H9 (cell line): ENCODE measurements at regions not wholly inside any gene's neighbourhood (a gene's known extent, or its start where the extent isn't known, plus 50 kb on each side); places are given as distances from the start of the nearest gene placed in this dataset.

Source experiments
- DNase-seq: peaks from one replicate; pipeline ENCODE4 v3.0.0-alpha.2; 2017
- H2AFZ ChIP-seq: one replicate; pipeline ENCODE4 v1.6.1; 2013; ENCODE audit warnings: mild to moderate bottlenecking, low read length, control low read depth, moderate library complexity
- H2AK5ac ChIP-seq: 2 replicates; pipeline ENCODE4 v1.6.1; 2013; ENCODE audit warnings: low read length, control low read depth, mixed read lengths; ENCODE audit not compliant: insufficient read length
- H2BK120ac ChIP-seq: one replicate; pipeline ENCODE4 v1.6.1; 2013; ENCODE audit warnings: low read depth, mild to moderate bottlenecking, low read length, control low read depth, inconsistent platforms; ENCODE audit not compliant: poor library complexity, severe bottlenecking
- H2BK12ac ChIP-seq: 2 replicates; pipeline ENCODE4 v1.6.1; 2013; ENCODE audit warnings: low read length, control low read depth, mixed read lengths, low read depth; ENCODE audit not compliant: insufficient read length
- H2BK15ac ChIP-seq: 2 replicates; pipeline ENCODE4 v1.6.1; 2013; ENCODE audit warnings: low read depth, low read length, control low read depth
- H2BK20ac ChIP-seq: one replicate; pipeline ENCODE4 v1.6.1; 2013; ENCODE audit warnings: low read depth, mild to moderate bottlenecking, low read length, control low read depth, inconsistent platforms; ENCODE audit not compliant: poor library complexity, severe bottlenecking
- H2BK5ac ChIP-seq: 2 replicates; pipeline ENCODE4 v1.6.1; 2013; ENCODE audit warnings: low read length, control low read depth, mixed read lengths; ENCODE audit not compliant: insufficient read length
- H3K14ac ChIP-seq: 2 replicates; pipeline ENCODE4 v1.6.1; 2013; ENCODE audit warnings: low read length, control low read depth; ENCODE audit not compliant: insufficient read depth
- H3K18ac ChIP-seq: 2 replicates; pipeline ENCODE4 v1.6.1; 2013; ENCODE audit warnings: low read depth, mild to moderate bottlenecking, mixed read lengths, low read length, control low read depth; ENCODE audit not compliant: insufficient read length
- H3K23ac ChIP-seq: 2 replicates; pipeline ENCODE4 v1.6.1; 2013; ENCODE audit warnings: low read length, control low read depth, mixed read lengths, low read depth; ENCODE audit not compliant: insufficient read length
- H3K23me2 ChIP-seq: 2 replicates; pipeline ENCODE4 v1.6.1; 2013; ENCODE audit warnings: low read depth, mild to moderate bottlenecking, mixed read lengths, low read length, control low read depth; ENCODE audit not compliant: insufficient read length, poor library complexity, severe bottlenecking
- H3K27ac ChIP-seq: 2 replicates; pipeline ENCODE4 v1.5.1; 2013; ENCODE audit warnings: low read length, control low read depth, mixed read lengths, low read depth; ENCODE audit not compliant: insufficient read length
- H3K27me3 ChIP-seq: 2 replicates; pipeline ENCODE4 v1.6.1; 2013; ENCODE audit warnings: low read length, control low read depth, inconsistent platforms; ENCODE audit not compliant: insufficient read depth
- H3K4ac ChIP-seq: 2 replicates; pipeline ENCODE4 v1.6.1; 2013; ENCODE audit warnings: low read depth, mild to moderate bottlenecking, control low read depth, inconsistent platforms, low read length, moderate library complexity
- H3K4me1 ChIP-seq: 2 replicates; pipeline ENCODE4 v1.6.1; 2013; ENCODE audit warnings: low read length, control low read depth, inconsistent platforms; ENCODE audit not compliant: insufficient read depth
- H3K4me2 ChIP-seq: 2 replicates; pipeline ENCODE4 v1.6.1; 2013; ENCODE audit warnings: low read length, control low read depth, mixed read lengths; ENCODE audit not compliant: insufficient read length, insufficient read depth
- H3K56ac ChIP-seq: 2 replicates; pipeline ENCODE4 v1.6.1; 2013; ENCODE audit warnings: low read depth, mild to moderate bottlenecking, mixed read lengths, low read length, control low read depth; ENCODE audit not compliant: insufficient read length
- H3K79me1 ChIP-seq: 2 replicates; pipeline ENCODE4 v1.6.1; 2013; ENCODE audit warnings: low read depth, mild to moderate bottlenecking, moderate library complexity, low read length, control low read depth, inconsistent platforms; ENCODE audit not compliant: insufficient read depth, poor library complexity, severe bottlenecking
- H3K79me2 ChIP-seq: 2 replicates; pipeline ENCODE4 v1.6.1; 2013; ENCODE audit warnings: low read length, control low read depth, inconsistent platforms; ENCODE audit not compliant: insufficient read depth
- H3K9ac ChIP-seq: 2 replicates; pipeline ENCODE4 v1.6.1; 2013; ENCODE audit warnings: low read length, control low read depth, mixed read lengths; ENCODE audit not compliant: insufficient read length; ENCODE audit errors: extremely low read depth
- H3K9me3 ChIP-seq: one replicate; pipeline ENCODE4 v1.6.1; 2013; ENCODE audit warnings: low read depth, low read length, inconsistent platforms; ENCODE audit not compliant: control insufficient read depth
- H3T11ph ChIP-seq: one replicate; pipeline ENCODE4 v1.6.1; 2013; ENCODE audit warnings: mild to moderate bottlenecking, low read length, control low read depth, inconsistent platforms
- H4K20me1 ChIP-seq: one replicate; pipeline ENCODE4 v1.6.1; 2013; ENCODE audit not compliant: control insufficient read depth, insufficient read length, insufficient read depth
- H4K5ac ChIP-seq: 2 replicates; pipeline ENCODE4 v1.6.1; 2013; ENCODE audit warnings: low read depth, mild to moderate bottlenecking, mixed read lengths, low read length, control low read depth; ENCODE audit not compliant: insufficient read length
- H4K8ac ChIP-seq: replicated peaks from 2 replicates; pipeline ENCODE4 v1.6.1; 2013; ENCODE audit warnings: low read length, control low read depth, mixed read lengths, low read depth; ENCODE audit not compliant: insufficient read length
- H4K91ac ChIP-seq: 2 replicates; pipeline ENCODE4 v1.6.1; 2013; ENCODE audit warnings: low read depth, mild to moderate bottlenecking, moderate library complexity, mixed read lengths, low read length, control low read depth; ENCODE audit not compliant: insufficient read length
- H3K27ac Mint-ChIP-seq, 3 experiments: 2 replicates in 2 of 3; 3 replicates in 1 of 3; pipeline ENCODE4 v1.8.0; 2020 to 2021; ENCODE audit warnings: mixed read lengths in 3 of 3, mild to moderate bottlenecking in 1 of 3, moderate library complexity in 1 of 3
- H3K27me3 Mint-ChIP-seq: 2 replicates; pipeline ENCODE4 v1.8.0; 2021; ENCODE audit warnings: low read depth, mild to moderate bottlenecking, moderate library complexity, mixed read lengths
- H3K36me3 Mint-ChIP-seq, 3 experiments: 2 replicates in 2 of 3; 3 replicates in 1 of 3; pipeline ENCODE4 v1.8.0; 2020 to 2021; ENCODE audit warnings: low read depth in 3 of 3, mixed read lengths in 3 of 3; ENCODE audit not compliant: insufficient read depth in 1 of 3
- H3K4me1 Mint-ChIP-seq, 2 experiments: 2 replicates each; pipeline ENCODE4 v1.8.0; 2020; ENCODE audit warnings: mixed read lengths in 2 of 2
- H3K4me3 Mint-ChIP-seq, 2 experiments: 2 replicates in 1 of 2; 3 replicates in 1 of 2; pipeline ENCODE4 v1.8.0; 2020 to 2021; ENCODE audit warnings: mild to moderate bottlenecking in 2 of 2, mixed read lengths in 2 of 2, moderate library complexity in 1 of 2
- H3K9me3 Mint-ChIP-seq, 2 experiments: 2 replicates in 1 of 2; 3 replicates in 1 of 2; pipeline ENCODE4 v1.8.0; 2020; ENCODE audit warnings: mild to moderate bottlenecking in 2 of 2, mixed read lengths in 2 of 2, moderate library complexity in 1 of 2
- WGBS: extraction: QIAGEN DNeasy Blood & Tissue Kit; methylation state at CpG from one replicate; pipeline ENCODE4 v1.1.7; 2013; ENCODE audit warnings: missing lambda C conversion rate, low lambda C conversion rate, mixed read lengths; ENCODE audit not compliant: insufficient read length; ENCODE audit errors: extremely low coverage; 5-methylcytosine and 5-hydroxymethylcytosine counted together
- TF ChIP-seq, protein P1 (sequence below): fragments of 200-600 bp; sonication (generic); conservative IDR thresholded peaks from 3 replicates; pipeline ENCODE4 v1.8.0; 2021; ENCODE audit warnings: antibody characterized with exemption, mild to moderate bottlenecking

GRCh38 chr3:34394978-34395748 is 596.7 kb downstream of the PDCD6IP start:
- Histone ChIP-seq H3K18ac (no peak overlapping the region), H3K79me1 (no peaks in the 10 kb centered on the region), H3K56ac (no peak overlapping the region), H2BK12ac (no peak overlapping the region), H4K20me1 (no peaks in the 10 kb centered on the region), H3K14ac (no peak overlapping the region), H3K4ac (no peak overlapping the region), H2BK15ac (no peak overlapping the region), H2AK5ac (no peak overlapping the region), H3K27me3 (no peaks in the 10 kb centered on the region), H4K5ac (no peak overlapping the region), H3K9me3 (no peaks in the 10 kb centered on the region), H3K4me2 (no peak overlapping the region), H4K91ac (no peak overlapping the region), H3K23me2 (no peaks in the 10 kb centered on the region), H2BK20ac (no peak overlapping the region), H2BK5ac (no peak overlapping the region), H3K79me2 (no peaks in the 10 kb centered on the region), H3K23ac (no peak overlapping the region), H2BK120ac (no peak overlapping the region), H3K9ac (no peak overlapping the region), H3T11ph (no peak overlapping the region), H3K4me1 (no peaks in the 10 kb centered on the region), H4K8ac (no peak overlapping the region), H3K27ac (no peak overlapping the region), H2AFZ (no peak overlapping the region)
- H3K4me3 Mint-ChIP-seq, result no peak overlapping the region; a peak in 1 of 5 replicates
- no CpG with 5 or more reads among the region's 2 CpGs for WGBS
- peak overlapping the region in 1 of 3 experiments; percentile 92; a peak in 2 of 7 replicates for H3K27ac Mint-ChIP-seq
- TF ChIP-seq, protein P1, sequence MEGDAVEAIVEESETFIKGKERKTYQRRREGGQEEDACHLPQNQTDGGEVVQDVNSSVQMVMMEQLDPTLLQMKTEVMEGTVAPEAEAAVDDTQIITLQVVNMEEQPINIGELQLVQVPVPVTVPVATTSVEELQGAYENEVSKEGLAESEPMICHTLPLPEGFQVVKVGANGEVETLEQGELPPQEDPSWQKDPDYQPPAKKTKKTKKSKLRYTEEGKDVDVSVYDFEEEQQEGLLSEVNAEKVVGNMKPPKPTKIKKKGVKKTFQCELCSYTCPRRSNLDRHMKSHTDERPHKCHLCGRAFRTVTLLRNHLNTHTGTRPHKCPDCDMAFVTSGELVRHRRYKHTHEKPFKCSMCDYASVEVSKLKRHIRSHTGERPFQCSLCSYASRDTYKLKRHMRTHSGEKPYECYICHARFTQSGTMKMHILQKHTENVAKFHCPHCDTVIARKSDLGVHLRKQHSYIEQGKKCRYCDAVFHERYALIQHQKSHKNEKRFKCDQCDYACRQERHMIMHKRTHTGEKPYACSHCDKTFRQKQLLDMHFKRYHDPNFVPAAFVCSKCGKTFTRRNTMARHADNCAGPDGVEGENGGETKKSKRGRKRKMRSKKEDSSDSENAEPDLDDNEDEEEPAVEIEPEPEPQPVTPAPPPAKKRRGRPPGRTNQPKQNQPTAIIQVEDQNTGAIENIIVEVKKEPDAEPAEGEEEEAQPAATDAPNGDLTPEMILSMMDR, result peak; percentile 39; the same call in 2 of the 3 replicates
- DNase-seq, result peak; percentile 42
- peaks cover 0 to 1% (median 0%) of the 10 kb centered on the region in 3 experiments; a peak in 2 of 7 replicates for H3K36me3 Mint-ChIP-seq
- no peaks in the 10 kb centered on the region for H3K4me1 Mint-ChIP-seq
- peaks cover 3 to 6% of the 10 kb centered on the region in 2 experiments; a peak in 2 of 5 replicates for H3K9me3 Mint-ChIP-seq
- peaks cover 2% of the 10 kb centered on the region; the same call in 1 of the 2 replicates for H3K27me3 Mint-ChIP-seq
